Mesendoderm (in vitro differentiated cells): ENCODE measurements at regions not wholly inside any gene's neighbourhood (a gene's known extent, or its start where the extent isn't known, plus 50 kb on each side); places are given as distances from the start of the nearest gene placed in this dataset.

ENCODE experiments used
- DNase-seq: peaks from one replicate; pipeline ENCODE4 v3.0.0; 2013
- H2AK5ac ChIP-seq: 2 replicates; pipeline ENCODE4 v1.6.1; 2013; ENCODE audit warnings: low read length, inconsistent platforms
- H2BK120ac ChIP-seq: 2 replicates; pipeline ENCODE4 v1.6.1; 2013; ENCODE audit warnings: low read depth, mild to moderate bottlenecking, low read length, moderate library complexity, mixed read lengths
- H2BK15ac ChIP-seq: replicated peaks from 2 replicates; pipeline ENCODE4 v1.6.1; 2013; ENCODE audit warnings: low read depth, mild to moderate bottlenecking, moderate library complexity
- H2BK5ac ChIP-seq: 2 replicates; pipeline ENCODE4 v1.6.1; 2013; ENCODE audit warnings: low read length, inconsistent platforms
- H3K18ac ChIP-seq: 2 replicates; pipeline ENCODE4 v1.6.1; 2013; ENCODE audit warnings: mild to moderate bottlenecking, low read length, mixed read lengths
- H3K23ac ChIP-seq: one replicate; pipeline ENCODE4 v1.6.1; 2013; ENCODE audit warnings: low read length
- H3K27ac ChIP-seq: 2 replicates; pipeline ENCODE4 v1.5.1; 2013; ENCODE audit warnings: low read depth, mild to moderate bottlenecking, inconsistent platforms, low read length, moderate library complexity
- H3K27me3 ChIP-seq: 2 replicates; pipeline ENCODE4 v1.6.1; 2013; ENCODE audit warnings: low read length, control low read depth, mild to moderate bottlenecking, inconsistent platforms; ENCODE audit not compliant: insufficient read depth, poor library complexity
- H3K36me3 ChIP-seq: 2 replicates; pipeline ENCODE4 v1.6.1; 2013; ENCODE audit warnings: low read length, inconsistent platforms; ENCODE audit not compliant: control insufficient read depth, insufficient read depth
- H3K4ac ChIP-seq: one replicate; pipeline ENCODE4 v1.6.1; 2013; ENCODE audit warnings: low read depth, mild to moderate bottlenecking, low read length, moderate library complexity
- H3K4me1 ChIP-seq: 2 replicates; pipeline ENCODE4 v1.6.1; 2013; ENCODE audit warnings: low read depth, low read length, inconsistent platforms; ENCODE audit not compliant: control insufficient read depth
- H3K4me2 ChIP-seq: 2 replicates; pipeline ENCODE4 v1.6.1; 2013; ENCODE audit warnings: low read length
- H3K4me3 ChIP-seq: 2 replicates; pipeline ENCODE4 v1.5.1; 2013; ENCODE audit warnings: mild to moderate bottlenecking, low read length
- H3K56ac ChIP-seq: one replicate; pipeline ENCODE4 v1.6.1; 2013; ENCODE audit warnings: low read length
- H3K79me1 ChIP-seq: 2 replicates; pipeline ENCODE4 v1.6.1; 2013; ENCODE audit warnings: low read length, inconsistent platforms
- H3K79me2 ChIP-seq: 2 replicates; pipeline ENCODE4 v1.6.1; 2013; ENCODE audit warnings: mild to moderate bottlenecking, low read length; ENCODE audit not compliant: control insufficient read depth, insufficient read depth
- H3K9ac ChIP-seq: 2 replicates; pipeline ENCODE4 v1.6.1; 2013; ENCODE audit warnings: low read length, inconsistent platforms
- H4K5ac ChIP-seq: one replicate; pipeline ENCODE4 v1.6.1; 2013; ENCODE audit warnings: low read length
- H4K8ac ChIP-seq: one replicate; pipeline ENCODE4 v1.6.1; 2013; ENCODE audit warnings: low read depth, mild to moderate bottlenecking, control low read depth, low read length, moderate library complexity
- WGBS: extraction: QIAGEN DNeasy Blood & Tissue Kit; methylation state at CpG from one replicate; pipeline ENCODE4 v1.1.7; 2013; ENCODE audit warnings: low lambda C conversion rate, missing lambda C conversion rate; ENCODE audit not compliant: insufficient coverage; ENCODE audit errors: extremely low coverage; 5-methylcytosine and 5-hydroxymethylcytosine counted together

DNA sequence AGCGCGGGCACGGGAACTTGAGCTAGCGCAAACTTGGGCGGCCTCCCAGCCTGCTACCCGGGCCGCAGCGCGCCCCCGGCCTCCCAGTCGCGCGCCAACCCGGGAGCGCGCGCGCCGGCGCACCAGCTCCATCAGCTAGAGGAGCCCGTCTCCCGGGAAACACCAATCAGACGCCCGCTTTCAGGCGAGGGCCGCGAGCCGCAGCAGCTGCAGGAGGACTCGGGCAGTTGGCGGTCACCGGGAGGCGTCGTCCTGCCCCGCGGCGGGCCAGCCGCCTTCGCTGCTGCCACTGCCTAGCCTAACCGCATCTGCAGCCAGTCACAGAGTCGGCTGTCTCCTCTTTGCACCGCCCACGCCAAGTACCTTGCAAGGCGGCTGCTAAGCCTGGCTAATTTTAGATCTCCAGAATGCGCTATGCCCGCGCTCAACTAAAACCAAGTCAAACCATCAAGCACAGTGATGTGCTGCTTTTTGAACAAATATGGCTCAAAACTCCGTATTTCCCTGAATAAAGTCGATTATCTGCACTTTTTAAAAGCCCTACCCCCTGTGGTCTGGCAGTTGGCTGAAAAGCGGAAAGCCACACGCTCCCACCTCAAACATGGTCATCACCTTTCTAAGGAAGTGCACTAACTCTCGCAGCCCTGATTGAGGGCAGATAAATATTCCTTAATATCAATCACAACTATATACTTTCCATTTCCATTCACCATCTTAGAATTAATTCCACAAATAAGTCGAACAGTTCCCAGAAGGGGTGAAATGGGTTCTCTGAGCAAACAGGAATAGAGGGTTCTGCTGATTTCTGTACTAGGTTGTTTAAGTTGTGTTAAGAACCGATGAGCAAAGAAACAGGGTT lies 221.8 kb downstream of the MEF2C start:
- WGBS: no CpG with 5 or more reads among the region's 53 CpGs
- H3K18ac ChIP-seq: no peak overlapping the region
- H4K8ac ChIP-seq: no peak overlapping the region
- H3K56ac ChIP-seq: peak overlapping the region; percentile 44
- H3K4me1 ChIP-seq: peaks cover 2% of the 10 kb centered on the region
- H3K4ac ChIP-seq: no peak overlapping the region
- H3K27ac ChIP-seq: no peak overlapping the region
- H2BK15ac ChIP-seq: peak overlapping the region; percentile 57
- H2AK5ac ChIP-seq: no peak overlapping the region
- no peak overlapping the region for H3K9ac ChIP-seq
- H2BK120ac ChIP-seq: no peak overlapping the region
- no peak overlapping the region for H2BK5ac ChIP-seq
- H4K5ac ChIP-seq: no peak overlapping the region
- H3K27me3 ChIP-seq: peaks cover 28% of the 10 kb centered on the region
- peak; percentile 98 for DNase-seq
- no peak overlapping the region for H3K23ac ChIP-seq
- peak overlapping the region; percentile 17 for H3K4me3 ChIP-seq
- no peaks in the 10 kb centered on the region for H3K79me1 ChIP-seq
- peak overlapping the region; percentile 53 for H3K4me2 ChIP-seq
- H3K79me2 ChIP-seq: no peaks in the 10 kb centered on the region
- H3K36me3 ChIP-seq: no peaks in the 10 kb centered on the region

DNA sequence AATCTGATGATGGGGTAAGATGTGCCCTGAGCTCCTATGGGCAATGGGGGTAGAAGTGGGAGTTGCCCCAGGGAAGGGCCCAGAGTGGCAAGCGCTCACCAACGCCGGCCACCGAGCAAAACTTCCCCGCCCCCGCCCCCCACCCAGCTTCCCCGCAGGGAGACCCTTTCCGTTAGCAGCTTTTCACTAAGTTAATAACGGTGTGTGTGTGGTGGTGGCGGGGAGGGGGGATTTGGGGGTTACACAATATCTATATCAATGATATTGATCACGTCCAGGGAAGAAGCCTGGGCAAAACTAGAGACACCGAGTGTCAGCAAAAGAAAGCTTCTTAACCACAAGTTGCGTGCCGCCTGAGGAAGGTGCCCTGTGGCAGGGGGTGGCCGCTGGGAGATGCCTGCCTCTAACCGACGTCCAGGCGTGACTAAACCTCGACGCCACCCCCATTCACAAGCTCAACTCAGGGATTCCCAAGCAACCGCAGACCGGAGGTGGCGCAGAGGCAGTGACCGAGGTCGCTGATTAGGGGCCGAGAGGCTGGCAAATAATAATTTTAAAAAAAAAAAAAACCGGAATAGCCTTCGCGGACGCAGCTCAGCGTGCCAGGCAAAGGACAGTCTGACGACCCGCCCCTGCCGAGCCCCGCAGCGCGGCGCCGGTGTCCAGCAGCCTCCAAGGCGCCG lies 222.6 kb downstream of the MEF2C start:
- H3K79me2 ChIP-seq: no peaks in the 10 kb centered on the region
- H3K23ac ChIP-seq: no peak overlapping the region
- H3K79me1 ChIP-seq: no peaks in the 10 kb centered on the region
- H3K18ac ChIP-seq: no peak overlapping the region
- no peak overlapping the region for H3K4ac ChIP-seq
- no peak overlapping the region for H3K27ac ChIP-seq
- H3K4me1 ChIP-seq: peaks cover 2% of the 10 kb centered on the region
- no peak overlapping the region for H2BK120ac ChIP-seq
- H3K27me3 ChIP-seq: peaks cover 21% of the 10 kb centered on the region
- no peak overlapping the region for H3K9ac ChIP-seq
- H3K4me3 ChIP-seq: peak overlapping the region; percentile 17
- no peak overlapping the region for H4K8ac ChIP-seq
- peak; percentile 84 for DNase-seq
- no peak overlapping the region for H2AK5ac ChIP-seq
- peak overlapping the region; percentile 44 for H3K56ac ChIP-seq
- H3K36me3 ChIP-seq: no peaks in the 10 kb centered on the region
- WGBS: no CpG with 5 or more reads among the region's 41 CpGs
- peak overlapping the region; percentile 57 for H2BK15ac ChIP-seq
- no peak overlapping the region for H4K5ac ChIP-seq
- H2BK5ac ChIP-seq: no peak overlapping the region
- peak overlapping the region; percentile 39 for H3K4me2 ChIP-seq

- Histone ChIP-seq H3K36me3 (no peaks in the 10 kb centered on the region), H3K9ac (no peak overlapping the region), H2AK5ac (no peak overlapping the region), H3K27ac (no peak overlapping the region), H3K4me2 (peak overlapping the region; percentile 40), H3K18ac (no peak overlapping the region), H2BK120ac (no peak overlapping the region), H2BK15ac (no peak overlapping the region), H2BK5ac (no peak overlapping the region), H4K5ac (no peak overlapping the region), H3K79me1 (no peaks in the 10 kb centered on the region), H3K56ac (no peak overlapping the region), H3K4me3 (no peak overlapping the region), H3K27me3 (peaks cover 19% of the 10 kb centered on the region), H3K79me2 (no peaks in the 10 kb centered on the region), H3K23ac (no peak overlapping the region), H4K8ac (no peak overlapping the region), H3K4ac (no peak overlapping the region), H3K4me1 (peaks cover 2% of the 10 kb centered on the region)
- WGBS: no CpG with 5 or more reads among the region's 32 CpGs
- peak; percentile 60 for DNase-seq
These were observed 223.3 kb downstream of the MEF2C start for GRCh38 chr5:88659529-88660263.

DNA sequence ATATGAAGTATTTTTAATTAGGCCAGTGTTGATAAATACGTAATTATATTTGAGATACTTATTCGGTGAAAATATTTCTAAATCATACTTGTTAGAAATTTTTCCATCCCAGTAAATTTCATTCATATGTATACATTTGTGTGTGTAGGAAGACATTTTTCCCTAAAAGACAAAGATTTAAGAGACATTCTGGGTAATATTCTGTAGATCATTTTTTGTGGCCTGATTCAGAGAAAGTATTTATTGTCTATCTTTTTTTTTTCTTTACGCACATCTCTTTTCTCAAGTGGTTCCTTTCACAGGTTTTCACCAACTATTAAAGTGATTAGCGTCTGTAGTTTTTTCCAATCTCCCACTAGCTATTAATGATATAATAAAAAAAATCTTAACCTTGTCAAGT lies 224.1 kb downstream of the MEF2C start:
- Histone ChIP-seq H4K8ac (no peak overlapping the region), H2BK15ac (no peak overlapping the region), H3K79me1 (no peaks in the 10 kb centered on the region), H3K79me2 (no peaks in the 10 kb centered on the region), H4K5ac (no peak overlapping the region), H3K23ac (no peak overlapping the region), H3K4me2 (no peak overlapping the region), H3K56ac (no peak overlapping the region), H3K36me3 (no peaks in the 10 kb centered on the region), H3K4ac (no peak overlapping the region), H2AK5ac (no peak overlapping the region), H3K18ac (no peak overlapping the region), H3K9ac (no peak overlapping the region), H3K4me3 (no peak overlapping the region), H3K4me1 (peaks cover 2% of the 10 kb centered on the region), H3K27ac (no peak overlapping the region), H2BK5ac (no peak overlapping the region), H3K27me3 (peaks cover 15% of the 10 kb centered on the region), H2BK120ac (no peak overlapping the region)
- 100% methylated on average over 2 of the region's 4 CpGs for WGBS
- no peak for DNase-seq

GRCh38 chr5:88657906-88658775 lies 224.8 kb downstream of the MEF2C start:
- Histone ChIP-seq H3K23ac (no peak overlapping the region), H3K18ac (no peak overlapping the region), H2BK15ac (no peak overlapping the region), H3K27ac (no peak overlapping the region), H3K9ac (no peak overlapping the region), H2BK120ac (no peak overlapping the region), H3K4me1 (peaks cover 2% of the 10 kb centered on the region), H3K79me1 (no peaks in the 10 kb centered on the region), H4K8ac (no peak overlapping the region), H3K4me3 (no peak overlapping the region), H3K27me3 (peaks cover 10% of the 10 kb centered on the region), H2BK5ac (no peak overlapping the region), H3K36me3 (no peaks in the 10 kb centered on the region), H4K5ac (no peak overlapping the region), H2AK5ac (no peak overlapping the region), H3K79me2 (no peaks in the 10 kb centered on the region), H3K4me2 (no peak overlapping the region), H3K56ac (no peak overlapping the region), H3K4ac (no peak overlapping the region)
- WGBS: no CpG with 5 or more reads among the region's 5 CpGs
- no peak for DNase-seq
